Stomach (tissue), 8 donors: ENCODE measurements at regions not wholly inside any gene's neighbourhood (a gene's known extent, or its start where the extent isn't known, plus 50 kb on each side); places are given as distances from the start of the nearest gene placed in this dataset.

ENCODE experiments used
- DNase-seq, 2 donors: peaks; one replicate each; pipeline versions ENCODE4 v3.0.0 to v3.0.0-alpha.2; 2013 to 2019
- H3K27ac ChIP-seq, 5 donors: fragments of 200-600 bp in 4 of 5; sonication (generic) in 4 of 5; one replicate each; pipeline ENCODE4 v1.5.1; 2013 to 2019; ENCODE audit warnings: mild to moderate bottlenecking in 1 of 5, moderate library complexity in 1 of 5
- H3K27me3 ChIP-seq, 3 donors: fragments of 200-600 bp; sonication (generic); one replicate each; pipeline ENCODE4 v1.5.1; 2017 to 2019; ENCODE audit warnings: mixed run types in 1 of 3
- H3K36me3 ChIP-seq, 4 donors: fragments of 200-600 bp; sonication (generic); 1 replicate in 3 of 4; 2 replicates in 1 of 4; pipeline ENCODE4 v1.5.1; 2016 to 2019
- H3K4me1 ChIP-seq, 4 donors: fragments of 200-600 bp; sonication (generic); one replicate each; pipeline ENCODE4 v1.5.1; 2016 to 2019
- H3K4me3 ChIP-seq, 4 donors: fragments of 200-600 bp; sonication (generic) in 3 of 4; one replicate each; pipeline ENCODE4 v1.5.1; 2016 to 2019; ENCODE audit warnings: mild to moderate bottlenecking in 1 of 4
- H3K9me3 ChIP-seq, 4 donors: fragments of 200-600 bp; sonication (generic); one replicate each; pipeline ENCODE4 v1.5.1; 2016 to 2019
- CTCF ChIP-seq, 7 experiments: fragments of 450-650 bp in 4 of 7; fragments of 200-600 bp in 3 of 7; sonication (generic) in 3 of 7; IDR thresholded peaks; one replicate each; pipeline ENCODE4 v1.5.1; 2016 to 2019; ENCODE audit warnings: antibody characterized with exemption in 7 of 7, control low read depth in 2 of 7, mild to moderate bottlenecking in 1 of 7
- EP300 ChIP-seq: sonication (generic); formaldehyde crosslinking; IDR thresholded peaks from one replicate; pipeline ENCODE4 v1.6.1; 2017; ENCODE audit warnings: antibody characterized with exemption
- POLR2A ChIP-seq, 4 donors: fragments of 450-650 bp; IDR thresholded peaks; one replicate each; pipeline ENCODE4 v1.6.1; 2016; ENCODE audit warnings: antibody characterized with exemption in 4 of 4, control low read depth in 2 of 4, mild to moderate bottlenecking in 1 of 4, moderate library complexity in 1 of 4
- POLR2AphosphoS5 ChIP-seq, 3 donors: sonication (generic); formaldehyde crosslinking; IDR thresholded peaks; one replicate each; pipeline ENCODE4 v1.6.1; 2016; ENCODE audit warnings: antibody characterized with exemption in 3 of 3
- WGBS, 5 donors: extraction: QIAGEN DNeasy Blood & Tissue Kit in 3 of 5; methylation state at CpG; one replicate each; pipeline versions ENCODE4 v1.1.5 to v1.1.7; 2013 to 2018; 5-methylcytosine and 5-hydroxymethylcytosine counted together
- intact Hi-C: fragments of 100-400 bp; cut with DNase I; formaldehyde crosslinking; loops from one replicate; pipeline ENCODE4 v1.15.1; 2023; ENCODE audit warnings: low total_unique reads
- donor health status: healthy with polysubstance abuse.
- donor health status: Bipolar disorder and iron deficiency.
- donor health status: healthy.

GRCh38 chr10:20515654-20516053 lies 381.5 kb downstream of the NEBL start:
- TF ChIP-seq POLR2AphosphoS5 (IDR thresholded peaks at IDR 0.05) (no peak), POLR2A (IDR thresholded peaks at IDR 0.05) (no peak), CTCF (IDR thresholded peaks at IDR 0.05) (no peak), EP300 (no peak)
- H3K36me3 ChIP-seq = no peaks in the 10 kb centered on the region
- H3K27ac ChIP-seq = no peak overlapping the region
- H3K27me3 ChIP-seq = no peaks in the 10 kb centered on the region
- WGBS, 5 donors = 84 to 94% (median 91%) methylated on average over 3 of the region's 3 CpGs
- no peak for DNase-seq
- intact Hi-C loops = no loop called here
- no peaks in the 10 kb centered on the region for H3K4me1 ChIP-seq
- H3K9me3 ChIP-seq = no peaks in the 10 kb centered on the region
- no peak overlapping the region for H3K4me3 ChIP-seq

DNA sequence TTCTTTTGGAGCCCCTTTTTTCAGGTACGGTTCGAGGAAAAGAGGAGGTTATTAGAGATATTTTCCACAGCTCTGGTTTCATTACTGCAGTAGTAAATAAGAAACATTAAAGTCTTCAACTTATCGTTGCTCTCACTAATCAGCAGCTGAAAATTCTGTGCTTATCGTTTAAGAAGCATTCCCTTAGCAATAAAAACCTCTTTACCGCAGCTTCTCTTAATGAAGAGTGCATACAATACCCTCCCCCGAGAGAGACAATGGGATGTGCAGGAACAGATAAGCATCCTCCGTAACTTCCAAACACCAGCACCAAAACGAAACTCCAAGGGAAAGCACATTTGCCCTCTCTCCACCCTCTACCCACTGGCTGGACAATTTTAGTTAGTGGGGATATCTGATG lies 384.5 kb downstream of the NEBL start:
- WGBS, 5 donors = 65 to 77% (median 69%) methylated on average over 8 of the region's 8 CpGs
- DNase-seq = no peak
- Histone ChIP-seq H3K36me3 (no peaks in the 10 kb centered on the region), H3K27me3 (no peaks in the 10 kb centered on the region), H3K9me3 (no peaks in the 10 kb centered on the region), H3K4me3 (no peak overlapping the region), H3K27ac (no peak overlapping the region), H3K4me1 (no peaks in the 10 kb centered on the region)
- TF ChIP-seq POLR2AphosphoS5 (IDR thresholded peaks at IDR 0.05) = no peak
- no peak for TF ChIP-seq EP300
- no peak for TF ChIP-seq POLR2A (IDR thresholded peaks at IDR 0.05)
- TF ChIP-seq CTCF (IDR thresholded peaks at IDR 0.05) = no peak
- intact Hi-C loops = no loop called here

DNA sequence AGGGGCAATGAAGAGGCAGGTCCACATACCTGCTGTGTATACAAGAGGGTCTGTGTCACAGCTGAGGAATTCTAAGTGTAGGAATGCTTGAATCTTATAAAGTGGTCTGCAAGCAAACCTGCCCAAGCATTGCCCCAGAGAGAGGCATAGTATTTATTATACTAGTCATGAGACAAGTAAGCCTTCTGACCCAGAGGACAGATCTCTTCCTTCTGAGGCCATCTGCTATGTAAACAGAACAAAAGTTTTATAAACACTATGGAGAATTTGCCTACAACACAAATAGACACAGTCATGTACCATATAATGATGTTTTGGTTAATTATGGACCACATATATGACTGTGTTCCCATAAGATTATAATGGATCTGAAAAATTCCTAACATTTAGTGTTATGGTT lies 388.2 kb downstream of the NEBL start:
- Histone ChIP-seq H3K27ac (no peak overlapping the region), H3K27me3 (no peaks in the 10 kb centered on the region), H3K4me3 (no peak overlapping the region), H3K4me1 (no peaks in the 10 kb centered on the region), H3K9me3 (no peaks in the 10 kb centered on the region), H3K36me3 (no peaks in the 10 kb centered on the region)
- intact Hi-C loops = no loop called here
- TF ChIP-seq EP300 = no peak
- TF ChIP-seq POLR2A (IDR thresholded peaks at IDR 0.05) = no peak
- TF ChIP-seq CTCF (IDR thresholded peaks at IDR 0.05) = no peak
- no peak for TF ChIP-seq POLR2AphosphoS5 (IDR thresholded peaks at IDR 0.05)
- DNase-seq = no peak

DNA sequence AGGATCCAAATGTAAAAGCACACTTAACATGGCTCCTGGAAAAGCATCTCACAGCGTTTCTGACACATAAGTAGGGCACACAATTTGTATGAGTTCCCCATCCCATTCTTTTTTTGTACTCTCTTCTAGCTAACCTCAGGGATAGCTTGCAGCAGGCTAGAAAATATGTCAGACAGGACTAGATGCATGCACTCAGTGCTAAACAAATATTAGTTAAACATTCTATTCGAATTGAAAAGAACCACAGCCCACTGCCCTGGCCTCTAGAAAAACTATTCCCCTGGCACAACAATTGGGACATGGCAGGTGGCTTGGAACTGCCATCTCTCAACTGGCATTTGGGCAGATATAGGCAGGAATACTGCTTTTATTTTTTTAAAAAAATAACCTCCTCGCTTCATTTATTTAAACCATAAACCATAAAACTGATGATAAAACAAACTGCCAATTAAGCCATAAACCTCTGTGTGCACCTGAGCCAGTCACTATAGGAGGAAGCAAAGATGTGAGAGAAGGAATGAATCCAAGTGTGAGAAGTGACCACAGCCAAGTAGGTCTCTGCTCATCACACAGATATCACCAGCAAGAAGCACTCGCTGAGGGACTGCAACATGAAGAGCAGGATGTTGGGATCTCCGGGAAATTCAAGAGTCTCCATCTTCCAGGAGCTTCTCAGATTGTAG lies 394.1 kb downstream of the NEBL start:
- no peak for TF ChIP-seq CTCF (IDR thresholded peaks at IDR 0.05)
- TF ChIP-seq POLR2AphosphoS5 (IDR thresholded peaks at IDR 0.05) = no peak
- no peak for TF ChIP-seq POLR2A (IDR thresholded peaks at IDR 0.05)
- no peak for TF ChIP-seq EP300
- H3K36me3 ChIP-seq = no peaks in the 10 kb centered on the region
- no peak overlapping the region for H3K4me3 ChIP-seq
- DNase-seq = no peak
- no peak overlapping the region for H3K27ac ChIP-seq
- 57 to 70% (median 65%) methylated on average over 5 of the region's 5 CpGs for WGBS, 5 donors
- H3K27me3 ChIP-seq = no peaks in the 10 kb centered on the region
- intact Hi-C loops = no loop called here
- no peaks in the 10 kb centered on the region for H3K9me3 ChIP-seq
- no peaks in the 10 kb centered on the region for H3K4me1 ChIP-seq
